Stimulated activated CD4-positive, alpha-beta T cell treated with anti-CD3 and anti-CD28 coated beads, Interleukin-15, amount 100 ng/mL, for 1 hour (primary cell): ENCODE measurements at regions not wholly inside any gene's neighbourhood (a gene's known extent, or its start where the extent isn't known, plus 50 kb on each side); places are given as distances from the start of the nearest gene placed in this dataset.
"Not testable (repeated sequence)": the region's sequence is repeated elsewhere in the genome, so short reads cannot be mapped to it uniquely, and the experiment has no call there.

Source experiments
- DNase-seq, 2 donors: peaks; one replicate each; pipeline ENCODE4 v3.0.0-alpha.2; 2020; ENCODE audit warnings: low read depth in 1 of 2, low spot score in 1 of 2

- DNase-seq = no peak
These were observed 50.1 kb upstream of the ACSL4 start for GRCh38 chrX:109782994-109783700.

GRCh38 chrX:109783701-109784079, 50.6 kb upstream of the ACSL4 start:
- DNase-seq = no peak

- DNase-seq = no peak
These were observed 52.0 kb upstream of the ACSL4 start for GRCh38 chrX:109785053-109785452.

- DNase-seq = not testable (repeated sequence)
These were observed 57.5 kb upstream of the ACSL4 start for GRCh38 chrX:109790511-109790910.

- no peak for DNase-seq
These were observed 60.1 kb upstream of the ACSL4 start for GRCh38 chrX:109793191-109793590.

GRCh38 chrX:109795682-109796081, 62.6 kb upstream of the ACSL4 start:
- DNase-seq = no peak

GRCh38 chrX:109797311-109797975, 64.4 kb upstream of the ACSL4 start:
- DNase-seq = no peak

- DNase-seq = no peak
These were observed 79.2 kb upstream of the ACSL4 start for GRCh38 chrX:109812236-109812635.

GRCh38 chrX:109813236-109813635, 80.2 kb upstream of the ACSL4 start:
- DNase-seq = no peak

- no peak for DNase-seq
These were observed 85.9 kb upstream of the ACSL4 start for GRCh38 chrX:109818976-109819375.

- no peak for DNase-seq
These were observed 89.8 kb upstream of the ACSL4 start for GRCh38 chrX:109822861-109823260.

- no peak for DNase-seq
These were observed 94.1 kb upstream of the ACSL4 start for GRCh38 chrX:109826954-109827708.

- DNase-seq = no peak
These were observed 94.7 kb upstream of the ACSL4 start for GRCh38 chrX:109827772-109828171.

GRCh38 chrX:109830157-109830703, 97.2 kb upstream of the ACSL4 start:
- DNase-seq = no peak

GRCh38 chrX:109830704-109831206, 97.7 kb upstream of the ACSL4 start:
- no peak for DNase-seq

GRCh38 chrX:109831326-109831985, 98.4 kb upstream of the ACSL4 start:
- no peak for DNase-seq

- DNase-seq = no peak
These were observed 106.9 kb upstream of the ACSL4 start for GRCh38 chrX:109839694-109840567.

- no peak for DNase-seq
These were observed 107.5 kb upstream of the ACSL4 start for GRCh38 chrX:109840585-109840984.

- DNase-seq = no peak
These were observed 108.2 kb upstream of the ACSL4 start for GRCh38 chrX:109841257-109841656.

GRCh38 chrX:109841869-109842579, 109.0 kb upstream of the ACSL4 start:
- DNase-seq = no peak
